IPS-NIHi7 (cell line): ENCODE measurements at regions not wholly inside any gene's neighbourhood (a gene's known extent, or its start where the extent isn't known, plus 50 kb on each side); places are given as distances from the start of the nearest gene placed in this dataset.

Source experiments
- DNase-seq: peaks from one replicate; pipeline ENCODE4 v3.0.0; 2012; ENCODE audit warnings: mixed read lengths; ENCODE audit errors: extremely low spot score

DNA sequence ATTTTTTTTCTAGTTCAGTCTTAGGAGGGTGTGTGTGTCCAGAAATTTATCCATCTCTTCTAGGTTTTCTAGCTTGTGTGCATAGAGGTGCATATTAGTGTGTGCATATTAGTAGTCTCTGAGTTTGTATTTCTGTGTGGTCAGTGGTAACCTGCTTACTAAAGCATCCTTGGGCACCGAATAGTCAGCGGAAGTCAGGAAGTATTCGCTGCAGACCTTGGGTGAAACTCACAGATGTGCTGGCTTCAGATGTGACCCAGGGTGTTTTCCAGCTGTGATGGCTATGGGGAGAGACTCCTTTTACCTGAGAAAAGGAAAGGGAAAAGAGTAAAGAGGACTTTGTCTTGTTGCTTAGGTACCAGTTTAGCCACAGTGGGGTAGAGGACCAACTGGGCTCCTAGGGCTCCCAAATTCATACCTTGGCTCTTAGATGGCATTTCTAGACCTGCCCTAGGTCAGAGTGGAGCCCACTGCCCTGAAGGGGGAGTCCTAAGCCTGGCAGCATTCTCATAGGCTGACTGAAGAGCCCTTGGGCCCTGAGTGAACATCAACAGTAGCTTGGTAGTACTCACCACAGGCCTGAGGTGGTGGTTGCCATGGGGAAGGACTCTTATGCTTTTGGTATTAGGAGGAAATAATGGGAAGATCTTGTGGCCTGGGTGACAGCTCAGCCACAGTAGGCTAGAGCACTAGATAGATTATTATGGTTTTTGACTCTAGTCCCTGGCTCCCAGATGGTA lies 286.0 kb upstream of the ZPLD1 start:
- DNase-seq: no peak

DNA sequence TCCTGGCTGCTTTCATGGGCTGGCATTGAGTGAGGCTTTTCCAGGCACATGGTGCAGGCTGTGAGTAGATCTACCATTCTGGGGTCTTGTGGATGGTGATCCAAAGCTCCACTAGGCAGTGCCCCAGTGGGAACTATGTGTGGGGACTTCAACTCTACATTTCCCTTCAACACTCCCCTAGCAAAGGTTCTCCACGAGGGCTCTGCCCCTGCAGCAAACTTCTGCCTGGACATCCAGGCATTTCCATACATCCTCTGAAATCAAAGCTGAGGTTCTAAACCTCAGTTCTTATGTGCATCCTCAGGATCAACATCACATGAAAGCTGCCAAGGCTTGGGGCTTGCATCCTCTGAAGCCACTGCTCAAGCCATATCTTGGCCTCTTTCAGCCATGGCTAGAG lies 282.9 kb upstream of the ZPLD1 start:
- DNase-seq: no peak

DNA sequence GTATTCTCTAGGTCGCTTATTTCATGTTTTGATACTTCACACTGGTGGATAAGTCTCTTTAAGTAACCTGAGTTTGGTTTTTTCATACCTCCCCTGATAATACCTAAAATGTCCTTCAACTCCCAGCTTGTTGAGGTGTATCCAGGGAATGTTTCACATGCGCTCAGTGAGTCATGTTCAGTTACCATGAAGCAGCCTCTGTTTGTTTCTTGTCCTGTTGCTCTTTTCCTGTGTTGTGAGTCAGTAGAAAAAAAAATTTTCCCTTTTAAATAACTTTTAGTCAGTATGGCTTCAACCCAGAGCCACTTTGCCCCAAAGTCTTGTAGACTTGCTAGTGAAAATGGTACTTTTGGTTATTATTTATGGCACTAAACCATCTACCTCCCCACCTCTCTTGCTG lies 278.4 kb upstream of the ZPLD1 start:
- no peak for DNase-seq

- DNase-seq: no peak
Observed at GRCh38 chr3:102158080-102158740, 276.6 kb upstream of the ZPLD1 start.

DNA sequence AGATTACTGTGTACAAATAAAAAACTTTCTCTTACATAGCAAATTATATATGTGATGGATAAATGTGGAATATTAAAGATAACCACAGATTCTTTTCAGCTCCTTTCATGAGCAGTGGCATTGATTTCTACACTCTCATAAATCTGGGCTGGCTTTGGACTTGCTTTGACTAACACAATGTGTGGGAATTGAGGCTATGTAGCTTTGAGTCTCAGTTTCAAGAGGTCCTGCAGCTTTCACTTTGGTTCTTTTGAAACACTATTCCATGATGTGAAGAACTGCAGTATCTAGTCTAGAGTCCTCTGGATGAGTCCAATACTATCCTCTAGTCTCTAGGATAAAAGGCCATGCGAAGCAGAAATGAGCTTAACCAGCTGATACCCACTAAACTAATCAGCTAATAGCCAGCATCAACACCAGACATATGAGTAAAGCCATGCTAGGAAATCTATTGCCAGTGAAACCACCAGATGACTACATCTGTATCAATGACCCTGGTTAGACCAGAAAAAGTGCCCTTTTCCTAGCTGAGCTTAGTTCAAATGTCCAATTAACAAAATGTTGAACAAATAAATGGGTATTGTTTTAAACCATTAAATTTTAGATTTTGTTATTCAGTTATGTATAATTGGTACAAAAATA lies 274.9 kb upstream of the ZPLD1 start:
- DNase-seq: no peak

DNA sequence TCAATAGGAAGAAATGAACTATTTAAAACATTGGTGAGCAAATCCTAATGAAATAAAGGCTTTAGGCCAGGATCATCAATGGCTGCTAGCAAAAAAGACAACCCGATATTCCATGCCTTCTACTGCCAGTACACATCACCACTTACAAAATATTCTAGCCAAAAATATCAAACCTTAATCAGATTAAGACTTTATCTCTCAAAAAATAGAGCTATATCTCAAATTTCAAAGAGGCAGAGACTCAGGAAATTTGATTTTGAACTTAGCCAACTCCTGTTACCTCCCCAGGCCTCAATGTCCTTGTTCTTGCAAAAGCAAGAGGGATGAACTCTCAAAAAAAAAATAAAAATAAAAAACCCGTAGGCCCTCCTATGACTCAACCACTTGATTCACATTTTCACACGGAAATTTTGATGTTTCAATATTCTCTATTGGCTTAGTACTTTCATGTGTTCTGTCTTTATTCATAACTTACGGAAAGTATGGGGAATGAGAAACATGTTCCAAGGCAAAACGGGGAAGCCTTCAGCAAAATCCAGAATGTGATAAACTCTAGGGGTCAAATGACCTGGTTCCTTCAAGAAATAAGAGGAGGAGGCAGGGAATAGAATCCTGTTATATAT lies 273.3 kb upstream of the ZPLD1 start:
- no peak for DNase-seq

- DNase-seq: no peak
Observed at GRCh38 chr3:102162251-102162650, 272.6 kb upstream of the ZPLD1 start.

GRCh38 chr3:102163039-102163817 lies 271.6 kb upstream of the ZPLD1 start:
- no peak for DNase-seq

DNA sequence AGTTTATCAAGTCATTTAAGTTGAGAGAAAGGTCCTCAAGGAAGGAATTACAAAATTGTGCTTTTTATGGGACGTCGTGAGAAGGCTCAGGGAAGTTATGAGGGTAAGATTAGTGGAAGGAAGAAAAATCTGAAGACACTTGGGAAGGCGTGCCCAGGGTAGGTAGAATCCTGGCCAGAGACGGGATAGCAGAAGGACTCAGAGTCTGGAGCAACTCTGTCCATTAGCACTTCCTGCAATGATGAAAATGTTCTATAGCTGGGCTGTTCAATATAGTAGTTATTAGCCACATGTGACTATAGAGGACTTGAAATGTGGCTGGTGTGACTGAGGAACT lies 271.0 kb upstream of the ZPLD1 start:
- DNase-seq: no peak

GRCh38 chr3:102165367-102165766 lies 269.4 kb upstream of the ZPLD1 start:
- no peak for DNase-seq

- no peak for DNase-seq
Observed at GRCh38 chr3:102169915-102170479, 264.8 kb upstream of the ZPLD1 start.

DNA sequence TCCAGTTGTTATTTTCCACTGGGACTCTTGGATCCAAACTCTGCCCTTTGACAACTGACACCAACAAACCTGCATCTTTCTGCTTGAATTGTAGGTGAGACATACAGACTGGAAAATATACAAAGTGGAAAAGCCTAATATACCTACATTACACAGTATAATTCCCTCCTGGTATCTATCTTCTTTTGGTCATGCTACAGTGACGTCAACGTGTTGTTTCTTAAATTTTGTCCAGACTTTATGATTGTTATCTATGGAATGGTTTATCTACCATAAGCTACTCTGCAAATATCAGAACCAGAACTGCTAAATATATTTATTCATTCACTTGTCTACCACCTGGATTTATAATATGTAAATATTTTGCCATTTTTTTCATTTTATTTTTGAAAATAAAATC lies 264.3 kb upstream of the ZPLD1 start:
- no peak for DNase-seq

GRCh38 chr3:102174312-102174712 lies 260.5 kb upstream of the ZPLD1 start:
- DNase-seq: no peak

- DNase-seq: no peak
Observed at GRCh38 chr3:102174832-102175374, 259.9 kb upstream of the ZPLD1 start.

DNA sequence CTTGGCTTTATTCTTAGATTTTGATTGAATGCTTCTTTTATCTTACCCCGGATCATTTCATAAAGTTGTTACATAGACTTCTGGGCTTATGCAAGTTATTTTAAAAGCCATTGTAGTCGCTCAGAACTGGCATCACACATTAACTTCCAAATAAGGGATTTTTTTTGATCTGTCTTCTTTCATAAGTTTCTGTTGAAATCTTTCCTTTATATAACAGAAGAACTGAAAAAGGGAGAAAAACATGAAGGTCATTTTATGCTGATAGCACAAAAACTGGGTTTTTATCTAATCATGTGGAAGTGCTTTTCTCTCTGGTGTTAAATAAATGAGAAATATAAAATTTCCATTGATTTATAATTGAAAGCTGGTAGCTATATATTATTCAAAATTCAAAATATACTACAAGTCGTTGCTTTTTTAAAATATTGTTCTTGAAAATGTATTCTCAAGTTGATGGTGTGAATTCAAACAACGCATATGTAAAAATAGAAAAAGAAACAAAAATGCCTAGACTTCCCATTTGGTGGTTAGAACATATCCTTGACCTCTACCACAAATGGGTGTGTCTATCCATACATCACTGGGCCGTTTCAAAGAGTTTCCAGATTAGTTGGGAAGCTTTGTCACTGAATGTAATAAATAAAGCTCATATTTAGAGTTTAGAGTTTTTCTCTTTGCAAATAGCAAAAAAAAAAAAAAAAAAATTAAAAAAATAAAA lies 258.3 kb upstream of the ZPLD1 start:
- no peak for DNase-seq

GRCh38 chr3:102177075-102177755 lies 257.6 kb upstream of the ZPLD1 start:
- DNase-seq: no peak

- no peak for DNase-seq
Observed at GRCh38 chr3:102178817-102179216, 256.0 kb upstream of the ZPLD1 start.

GRCh38 chr3:102179326-102180177 lies 255.3 kb upstream of the ZPLD1 start:
- DNase-seq: no peak

DNA sequence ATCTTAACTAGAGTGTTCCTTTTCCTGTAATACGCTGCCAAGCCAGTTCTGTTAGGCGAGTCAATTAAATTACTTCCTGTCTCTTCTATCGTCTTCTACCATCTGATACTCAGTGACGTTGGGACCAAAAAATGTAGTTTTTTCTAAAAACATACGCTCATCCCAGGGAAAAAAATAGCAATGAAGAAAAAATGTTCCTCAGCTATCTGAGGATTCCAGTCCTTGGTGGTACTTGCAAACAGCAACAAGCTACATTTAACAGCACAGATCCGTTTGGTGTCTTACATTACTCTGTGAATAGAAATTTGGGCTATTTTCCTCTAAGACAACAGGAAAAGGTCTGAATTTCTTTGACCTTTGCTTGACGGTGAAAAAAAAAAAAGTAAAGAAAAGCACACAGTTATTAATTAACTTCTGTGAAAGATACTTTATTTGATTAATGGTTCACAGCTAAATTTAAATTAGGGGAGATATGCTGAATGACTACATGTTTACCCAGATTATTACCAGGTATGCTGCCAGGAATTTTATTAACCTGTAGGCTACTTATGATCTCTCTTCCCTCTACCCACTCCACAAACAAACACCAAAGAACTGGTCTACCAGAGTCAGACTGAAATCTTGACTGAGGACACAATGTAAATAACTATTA lies 254.4 kb upstream of the ZPLD1 start:
- no peak for DNase-seq
